ENCODE measurements at regions not wholly inside any gene's neighbourhood (a gene's known extent, or its start where the extent isn't known, plus 50 kb on each side); places are given as distances from the start of the nearest gene placed in this dataset.

- no peak for TF ChIP-seq EZH2phosphoT487 (IDR thresholded peaks at IDR 0.05; ENCODE audit: borderline replicate concordance, low read length)
- no peak for TF ChIP-seq CTCF (conservative IDR thresholded peaks at IDR 0.05; ENCODE audit: low read depth, low read length)
- TF ChIP-seq EZH2 (IDR thresholded peaks at IDR 0.05; ENCODE audit: low read length, unreplicated experiment) = no peak
Observed at GRCh38 chr14:65277027-65277426, 135.5 kb upstream of the FUT8 start.
